Kidney tubule cell (primary cell): ENCODE measurements at regions not wholly inside any gene's neighbourhood (a gene's known extent, or its start where the extent isn't known, plus 50 kb on each side); places are given as distances from the start of the nearest gene placed in this dataset.
A peak's percentile ranks its signal among the peaks of the same experiment; 100 is the strongest.

Experiments
- DNase-seq: peaks from one replicate; pipeline ENCODE4 v3.0.0-alpha.2; 2018; ENCODE audit warnings: low spot score

- DNase-seq, result no peak
Measured at GRCh38 chr16:86983621-86984020, 333.6 kb downstream of the C16orf95 start.

GRCh38 chr16:86984343-86984742 is 332.8 kb downstream of the C16orf95 start:
- no peak for DNase-seq

GRCh38 chr16:86984991-86985647 is 332.1 kb downstream of the C16orf95 start:
- DNase-seq, result no peak

GRCh38 chr16:86985648-86986015 is 331.6 kb downstream of the C16orf95 start:
- no peak for DNase-seq

- DNase-seq, result no peak
Measured at GRCh38 chr16:86986136-86986535, 331.1 kb downstream of the C16orf95 start.

- no peak for DNase-seq
Measured at GRCh38 chr16:86986809-86987487, 330.2 kb downstream of the C16orf95 start.

GRCh38 chr16:86987746-86988670 is 329.2 kb downstream of the C16orf95 start:
- no peak for DNase-seq

GRCh38 chr16:86988920-86989696 is 328.1 kb downstream of the C16orf95 start:
- DNase-seq, result no peak

- DNase-seq, result peak; percentile 63
Measured at GRCh38 chr16:86990451-86990850, 326.7 kb downstream of the C16orf95 start.

GRCh38 chr16:86991679-86992078 is 325.5 kb downstream of the C16orf95 start:
- DNase-seq, result peak; percentile 43

- no peak for DNase-seq
Measured at GRCh38 chr16:86992587-86992986, 324.6 kb downstream of the C16orf95 start.

- DNase-seq, result no peak
Measured at GRCh38 chr16:86993426-86994110, 323.6 kb downstream of the C16orf95 start.

- DNase-seq, result no peak
Measured at GRCh38 chr16:86994215-86994614, 323.0 kb downstream of the C16orf95 start.

GRCh38 chr16:86994651-86995171 is 322.5 kb downstream of the C16orf95 start:
- peak; percentile 98 for DNase-seq

- DNase-seq, result no peak
Measured at GRCh38 chr16:86995456-86995855, 321.7 kb downstream of the C16orf95 start.

- DNase-seq, result no peak
Measured at GRCh38 chr16:86996081-86996480, 321.1 kb downstream of the C16orf95 start.

GRCh38 chr16:86997058-86997457 is 320.1 kb downstream of the C16orf95 start:
- DNase-seq, result no peak

GRCh38 chr16:86998196-86999001 is 318.8 kb downstream of the C16orf95 start:
- peak; percentile 23 for DNase-seq

GRCh38 chr16:87000001-87000400 is 317.2 kb downstream of the C16orf95 start:
- DNase-seq, result peak; percentile 94

- DNase-seq, result no peak
Measured at GRCh38 chr16:87002717-87003413, 314.3 kb downstream of the C16orf95 start.
